ENCODE measurements at regions not wholly inside any gene's neighbourhood (a gene's known extent, or its start where the extent isn't known, plus 50 kb on each side); places are given as distances from the start of the nearest gene placed in this dataset.

GRCh38 chr6:63471654-63472053 lies 100.6 kb upstream of the LOC128125822 start:
- H3K4me3 ChIP-seq, result no peak overlapping the region
- no peak overlapping the region for H3K4me3 Mint-ChIP-seq

GRCh38 chr6:63475707-63476106 lies 96.6 kb upstream of the LOC128125822 start:
- no peaks in the 10 kb centered on the region for H3F3A ChIP-seq (ENCODE audit: low read depth)
- Mint-ChIP-seq H3K9me3 (peaks cover 6% of the 10 kb centered on the region), H3K4me3 (no peak overlapping the region), H3K4me1 (no peaks in the 10 kb centered on the region), H3K27ac (no peak overlapping the region), H3K36me3 (no peaks in the 10 kb centered on the region), H3K27me3 (ENCODE audit: insufficient read depth, low read depth) (peaks cover 3% of the 10 kb centered on the region)
- H4K20me1 ChIP-seq (ENCODE audit: low read depth), result no peaks in the 10 kb centered on the region
- no peak overlapping the region for H3K4me3 ChIP-seq
- H3K27me3 ChIP-seq, result no peaks in the 10 kb centered on the region
- H3K4me1 ChIP-seq, result no peaks in the 10 kb centered on the region
- H3K36me3 ChIP-seq, result no peaks in the 10 kb centered on the region
- DNase-seq (ENCODE audit: low spot score), result no peak
- H3K27ac ChIP-seq, result no peak overlapping the region
- no peak overlapping the region for H3K4me2 ChIP-seq
- no peaks in the 10 kb centered on the region for H3K79me2 ChIP-seq (ENCODE audit: low read depth)
- TF ChIP-seq EZH2 (IDR thresholded peaks at IDR 0.05) (no peak), EZH2phosphoT487 (IDR thresholded peaks at IDR 0.05) (no peak), CTCF (IDR thresholded peaks at IDR 0.05) (no peak)
- H3K9me3 ChIP-seq (ENCODE audit: low read depth), result no peaks in the 10 kb centered on the region
- H3K9ac ChIP-seq, result no peak overlapping the region
- H2AFZ ChIP-seq (replicated peaks), result peak overlapping the region; percentile 36

More at GRCh38 chr6:63471654-63472053, 100.6 kb upstream of the LOC128125822 start:
- Histone ChIP-seq H3K4me1 (no peaks in the 10 kb centered on the region), H3F3A (ENCODE audit: low read depth) (no peaks in the 10 kb centered on the region), H3K79me2 (ENCODE audit: low read depth) (no peaks in the 10 kb centered on the region), H4K20me1 (ENCODE audit: low read depth) (no peaks in the 10 kb centered on the region), H2AFZ (replicated peaks) (no peak overlapping the region), H3K27me3 (no peaks in the 10 kb centered on the region), H3K9ac (no peak overlapping the region), H3K36me3 (no peaks in the 10 kb centered on the region), H3K27ac (no peak overlapping the region), H3K9me3 (ENCODE audit: low read depth) (no peaks in the 10 kb centered on the region), H3K4me2 (no peak overlapping the region)
- DNase-seq (ENCODE audit: low spot score), result no peak
- Mint-ChIP-seq H3K36me3 (no peaks in the 10 kb centered on the region), H3K4me1 (no peaks in the 10 kb centered on the region), H3K9me3 (peaks cover 6% of the 10 kb centered on the region), H3K27me3 (ENCODE audit: insufficient read depth, low read depth) (peaks cover 3% of the 10 kb centered on the region), H3K27ac (no peak overlapping the region)
- TF ChIP-seq EZH2 (IDR thresholded peaks at IDR 0.05) (no peak), CTCF (IDR thresholded peaks at IDR 0.05) (no peak), EZH2phosphoT487 (IDR thresholded peaks at IDR 0.05) (no peak)

GRCh38 chr6:63476302-63476701 lies 96.0 kb upstream of the LOC128125822 start:
- Histone ChIP-seq H2AFZ (replicated peaks) (peak overlapping the region; percentile 51), H3K4me2 (no peak overlapping the region), H3K79me2 (ENCODE audit: low read depth) (no peaks in the 10 kb centered on the region), H3K27ac (no peak overlapping the region), H3K27me3 (no peaks in the 10 kb centered on the region), H4K20me1 (ENCODE audit: low read depth) (no peaks in the 10 kb centered on the region), H3K4me3 (no peak overlapping the region), H3F3A (ENCODE audit: low read depth) (no peaks in the 10 kb centered on the region), H3K36me3 (no peaks in the 10 kb centered on the region), H3K9me3 (ENCODE audit: low read depth) (no peaks in the 10 kb centered on the region), H3K4me1 (no peaks in the 10 kb centered on the region), H3K9ac (no peak overlapping the region)
- Mint-ChIP-seq H3K27me3 (ENCODE audit: insufficient read depth, low read depth) (peaks cover 3% of the 10 kb centered on the region), H3K9me3 (peaks cover 6% of the 10 kb centered on the region), H3K27ac (no peak overlapping the region), H3K4me3 (no peak overlapping the region), H3K36me3 (no peaks in the 10 kb centered on the region), H3K4me1 (no peaks in the 10 kb centered on the region)
- TF ChIP-seq EZH2 (IDR thresholded peaks at IDR 0.05) (no peak), CTCF (IDR thresholded peaks at IDR 0.05) (no peak), EZH2phosphoT487 (IDR thresholded peaks at IDR 0.05) (no peak)
- peak; percentile 35 for DNase-seq (ENCODE audit: low spot score)

All from neural progenitor cell (in vitro differentiated cells).